GM19452 (cell line): ENCODE measurements at regions not wholly inside any gene's neighbourhood (a gene's known extent, or its start where the extent isn't known, plus 50 kb on each side); places are given as distances from the start of the nearest gene placed in this dataset.
"Not testable (repeated sequence)": the region's sequence is repeated elsewhere in the genome, so short reads cannot be mapped to it uniquely, and the experiment has no call there.

Experiments used
- ATAC-seq: cut with Tn5 transposase; IDR thresholded peaks from one replicate; pipeline ENCODE4 v1.9.1; 2021; ENCODE audit not compliant: unreplicated experiment

- ATAC-seq = no peak
Measured at GRCh38 chrX:110511238-110511637, 152.6 kb downstream of the RTL9 start.

GRCh38 chrX:110512341-110512740, 153.7 kb downstream of the RTL9 start:
- no peak for ATAC-seq

GRCh38 chrX:110514509-110514908, 155.9 kb downstream of the RTL9 start:
- no peak for ATAC-seq

- ATAC-seq = no peak
Measured at GRCh38 chrX:110519501-110519900, 160.9 kb downstream of the RTL9 start.

GRCh38 chrX:110519906-110520452, 161.3 kb downstream of the RTL9 start:
- ATAC-seq = no peak

GRCh38 chrX:110520652-110521051, 162.0 kb downstream of the RTL9 start:
- not testable (repeated sequence) for ATAC-seq

GRCh38 chrX:110531873-110532580, 173.4 kb downstream of the RTL9 start:
- ATAC-seq = no peak

GRCh38 chrX:110532581-110532931, 173.9 kb downstream of the RTL9 start:
- ATAC-seq = no peak

- ATAC-seq = no peak
Measured at GRCh38 chrX:110536816-110537215, 178.2 kb downstream of the RTL9 start.

- no peak for ATAC-seq
Measured at GRCh38 chrX:110541266-110541665, 182.6 kb downstream of the RTL9 start.

- not testable (repeated sequence) for ATAC-seq
Measured at GRCh38 chrX:110550854-110551253, 192.2 kb downstream of the RTL9 start.

GRCh38 chrX:110557864-110558263, 199.2 kb downstream of the RTL9 start:
- no peak for ATAC-seq

- no peak for ATAC-seq
Measured at GRCh38 chrX:110558406-110558805, 199.8 kb downstream of the RTL9 start.

- no peak for ATAC-seq
Measured at GRCh38 chrX:110561034-110561433, 202.4 kb downstream of the RTL9 start.

GRCh38 chrX:110563282-110563681, 204.6 kb downstream of the RTL9 start:
- ATAC-seq = no peak

GRCh38 chrX:110568441-110568840, 209.8 kb downstream of the RTL9 start:
- ATAC-seq = no peak

GRCh38 chrX:110569506-110569905, 210.9 kb downstream of the RTL9 start:
- ATAC-seq = no peak

GRCh38 chrX:110578270-110578669, 217.3 kb downstream of the CHRDL1 start:
- ATAC-seq = no peak

- no peak for ATAC-seq
Measured at GRCh38 chrX:110584083-110584482, 211.5 kb downstream of the CHRDL1 start.

- ATAC-seq = no peak
Measured at GRCh38 chrX:110588164-110588563, 207.5 kb downstream of the CHRDL1 start.

- ATAC-seq = no peak
Measured at GRCh38 chrX:110588853-110589252, 206.8 kb downstream of the CHRDL1 start.

GRCh38 chrX:110600745-110601310, 194.8 kb downstream of the CHRDL1 start:
- ATAC-seq = no peak

- ATAC-seq = no peak
Measured at GRCh38 chrX:110614596-110614995, 181.0 kb downstream of the CHRDL1 start.
